ENCODE measurements at regions not wholly inside any gene's neighbourhood (a gene's known extent, or its start where the extent isn't known, plus 50 kb on each side); places are given as distances from the start of the nearest gene placed in this dataset.
"Not testable (repeated sequence)": the region's sequence is repeated elsewhere in the genome, so short reads cannot be mapped to it uniquely, and the experiment has no call there.

GRCh38 chr12:71276541-71276940 lies 118.7 kb upstream of the TSPAN8 start:
- Mint-ChIP-seq H3K9me3 (no peaks in the 10 kb centered on the region), H3K4me3 (no peak overlapping the region), H3K27me3 (ENCODE audit: low read depth) (no peaks in the 10 kb centered on the region), H3K36me3 (ENCODE audit: insufficient read depth in 1 of 3, low read depth in 3 of 3) (no peaks in the 10 kb centered on the region; a peak in 1 of 7 replicates), H3K4me1 (peaks cover 0 to under 1% of the 10 kb centered on the region in 2 experiments; a peak in 1 of 4 replicates), H3K27ac (no peak overlapping the region)
- DNase-seq: no peak
- Histone ChIP-seq H2BK15ac (ENCODE audit: low read depth, low read length) (no peak overlapping the region), H3K23me2 (ENCODE audit: insufficient read length, low read depth, low read length, poor library complexity, severe bottlenecking) (no peaks in the 10 kb centered on the region), H3K9ac (ENCODE audit: extremely low read depth, insufficient read length, low read length) (no peak overlapping the region), H3K27me3 (ENCODE audit: insufficient read depth, low read length) (no peaks in the 10 kb centered on the region), H2BK120ac (ENCODE audit: low read depth, low read length, poor library complexity, severe bottlenecking) (no peak overlapping the region), H2BK20ac (ENCODE audit: low read depth, low read length, poor library complexity, severe bottlenecking) (no peak overlapping the region), H3K4ac (ENCODE audit: low read depth, low read length) (no peak overlapping the region), H3K56ac (ENCODE audit: insufficient read length, low read depth, low read length) (no peak overlapping the region), H2BK5ac (ENCODE audit: insufficient read length, low read length) (no peak overlapping the region), H3K79me1 (ENCODE audit: insufficient read depth, low read depth, low read length, poor library complexity, severe bottlenecking) (no peaks in the 10 kb centered on the region), H3K9me3 (ENCODE audit: control insufficient read depth, low read depth, low read length) (no peaks in the 10 kb centered on the region), H2BK12ac (ENCODE audit: insufficient read length, low read depth, low read length) (no peak overlapping the region), H4K8ac (replicated peaks; ENCODE audit: insufficient read length, low read depth, low read length) (no peak overlapping the region), H3T11ph (ENCODE audit: low read length) (no peak overlapping the region), H3K14ac (ENCODE audit: insufficient read depth, low read length) (no peak overlapping the region), H4K91ac (ENCODE audit: insufficient read length, low read depth, low read length) (no peak overlapping the region), H3K27ac (ENCODE audit: insufficient read length, low read depth, low read length) (no peak overlapping the region), H4K20me1 (ENCODE audit: control insufficient read depth, insufficient read depth, insufficient read length) (no peaks in the 10 kb centered on the region), H2AK5ac (ENCODE audit: insufficient read length, low read length) (no peak overlapping the region), H3K23ac (ENCODE audit: insufficient read length, low read depth, low read length) (no peak overlapping the region), H4K5ac (ENCODE audit: insufficient read length, low read depth, low read length) (no peak overlapping the region), H3K79me2 (ENCODE audit: insufficient read depth, low read length) (no peaks in the 10 kb centered on the region), H3K4me2 (ENCODE audit: insufficient read depth, insufficient read length, low read length) (no peak overlapping the region), H3K18ac (ENCODE audit: insufficient read length, low read depth, low read length) (no peak overlapping the region), H3K4me1 (ENCODE audit: insufficient read depth, low read length) (no peaks in the 10 kb centered on the region), H2AFZ (ENCODE audit: low read length) (no peak overlapping the region)
- no peak for TF ChIP-seq CTCF (conservative IDR thresholded peaks at IDR 0.05)

- not testable (repeated sequence) for H3K27ac Mint-ChIP-seq; H3K4me2 ChIP-seq (ENCODE audit: insufficient read depth, insufficient read length, low read length); H3K9me3 ChIP-seq (ENCODE audit: control insufficient read depth, low read depth, low read length); H3K4me1 Mint-ChIP-seq; H2AFZ ChIP-seq (ENCODE audit: low read length); H3K14ac ChIP-seq (ENCODE audit: insufficient read depth, low read length); H3K4me3 Mint-ChIP-seq; H3K4ac ChIP-seq (ENCODE audit: low read depth, low read length); H2BK12ac ChIP-seq (ENCODE audit: insufficient read length, low read depth, low read length); H4K20me1 ChIP-seq (ENCODE audit: control insufficient read depth, insufficient read depth, insufficient read length); H4K8ac ChIP-seq (replicated peaks; ENCODE audit: insufficient read length, low read depth, low read length); H2AK5ac ChIP-seq (ENCODE audit: insufficient read length, low read length); H3K79me2 ChIP-seq (ENCODE audit: insufficient read depth, low read length); H2BK20ac ChIP-seq (ENCODE audit: low read depth, low read length, poor library complexity, severe bottlenecking); H3K9me3 Mint-ChIP-seq; H3K56ac ChIP-seq (ENCODE audit: insufficient read length, low read depth, low read length); H3K9ac ChIP-seq (ENCODE audit: extremely low read depth, insufficient read length, low read length); H3K23me2 ChIP-seq (ENCODE audit: insufficient read length, low read depth, low read length, poor library complexity, severe bottlenecking); H3K18ac ChIP-seq (ENCODE audit: insufficient read length, low read depth, low read length); H3K27ac ChIP-seq (ENCODE audit: insufficient read length, low read depth, low read length); H3K23ac ChIP-seq (ENCODE audit: insufficient read length, low read depth, low read length); H2BK15ac ChIP-seq (ENCODE audit: low read depth, low read length); DNase-seq; H3K27me3 ChIP-seq (ENCODE audit: insufficient read depth, low read length); H4K5ac ChIP-seq (ENCODE audit: insufficient read length, low read depth, low read length); H2BK120ac ChIP-seq (ENCODE audit: low read depth, low read length, poor library complexity, severe bottlenecking); H2BK5ac ChIP-seq (ENCODE audit: insufficient read length, low read length); H3T11ph ChIP-seq (ENCODE audit: low read length); H3K27me3 Mint-ChIP-seq (ENCODE audit: low read depth); H3K36me3 Mint-ChIP-seq (ENCODE audit: insufficient read depth in 1 of 3, low read depth in 3 of 3); H4K91ac ChIP-seq (ENCODE audit: insufficient read length, low read depth, low read length); H3K4me1 ChIP-seq (ENCODE audit: insufficient read depth, low read length); H3K79me1 ChIP-seq (ENCODE audit: insufficient read depth, low read depth, low read length, poor library complexity, severe bottlenecking)
- WGBS (ENCODE audit: extremely low coverage, insufficient read length, low lambda C conversion rate): no CpG with 5 or more reads among the region's 2 CpGs
These were observed 113.0 kb upstream of the TSPAN8 start for GRCh38 chr12:71270794-71271193.
